ENCODE measurements at regions not wholly inside any gene's neighbourhood (a gene's known extent, or its start where the extent isn't known, plus 50 kb on each side); places are given as distances from the start of the nearest gene placed in this dataset.

GRCh38 chr6:1485678-1486077 is 96.3 kb downstream of the FOXF2 start:
- no peak for DNase-seq

- DNase-seq, result no peak
These were observed 97.0 kb downstream of the FOXF2 start for GRCh38 chr6:1486387-1486786.

- DNase-seq, result no peak
These were observed 97.9 kb downstream of the FOXF2 start for GRCh38 chr6:1487239-1487638.

DNA sequence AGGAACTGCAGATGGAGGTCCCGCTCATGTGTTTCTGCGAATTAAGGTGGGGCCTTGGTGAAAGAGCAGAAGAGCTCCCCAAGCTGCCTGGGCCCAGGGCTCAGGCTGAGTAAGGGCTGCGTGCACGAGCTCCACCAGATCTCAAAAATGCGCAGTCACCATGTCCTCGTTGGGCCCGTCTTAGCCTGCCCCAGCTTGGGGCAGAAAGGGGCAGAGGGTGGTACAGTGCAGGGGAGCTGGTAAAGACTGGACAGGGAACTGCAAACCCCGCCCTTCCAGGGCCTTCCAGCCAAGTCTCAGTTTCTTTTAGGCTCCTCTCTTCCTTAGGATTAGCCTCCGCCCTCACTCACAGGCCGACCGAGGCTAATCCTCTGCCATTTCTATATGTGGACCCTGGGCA is 101.6 kb downstream of the FOXF2 start:
- DNase-seq, result no peak

DNA sequence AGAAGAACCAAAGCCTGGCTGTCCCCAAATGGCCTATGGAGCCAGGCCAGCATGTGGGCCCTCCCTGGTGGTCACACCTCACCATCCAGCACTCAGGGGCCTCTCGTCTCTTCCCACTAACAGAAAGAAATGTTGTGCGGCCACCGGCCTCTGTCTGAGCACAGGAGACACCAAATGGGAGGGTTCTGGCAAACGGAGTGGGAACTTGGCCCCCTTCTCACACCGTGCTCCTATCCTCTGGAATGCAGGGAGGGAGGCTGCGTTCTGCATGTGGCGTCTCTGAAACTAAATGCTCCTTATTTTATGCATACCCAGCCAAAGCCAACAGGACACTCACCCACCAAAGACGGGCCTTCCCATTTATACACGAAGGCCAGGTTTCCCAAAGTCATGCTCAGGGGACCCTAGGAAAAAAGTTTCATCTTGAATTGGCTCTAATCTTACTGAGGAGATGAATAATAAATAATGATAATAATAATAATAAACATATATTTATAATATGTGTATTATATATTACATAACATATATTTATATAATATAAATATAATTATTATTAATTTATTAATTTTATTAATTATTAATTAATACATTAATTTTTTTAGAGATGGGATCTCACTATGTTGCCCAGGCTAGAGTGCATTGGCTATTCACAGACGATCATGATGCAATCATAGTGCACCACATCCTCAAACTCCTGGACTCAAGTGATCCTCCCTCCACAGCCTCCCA is 102.4 kb downstream of the FOXF2 start:
- DNase-seq, result no peak

DNA sequence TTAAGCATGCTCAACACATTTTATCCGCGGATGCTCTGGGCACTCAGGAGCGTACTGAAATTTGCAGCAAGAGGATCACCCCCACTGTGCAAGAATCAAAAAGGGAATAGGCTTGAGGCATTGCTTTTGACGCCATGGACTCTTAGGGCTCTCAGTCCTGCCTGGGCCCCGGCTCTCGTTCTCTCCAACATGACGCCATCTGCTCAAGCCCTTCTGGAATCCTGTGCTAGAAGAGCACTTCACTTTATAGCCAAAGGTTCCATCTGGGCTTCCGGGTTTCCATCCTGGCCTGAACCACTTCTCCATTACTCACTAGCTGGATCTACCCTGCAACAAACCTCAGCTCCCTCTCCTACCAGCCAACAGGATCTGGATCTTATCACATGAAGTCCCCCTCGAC is 105.3 kb downstream of the FOXF2 start:
- peak; percentile 86 to 93 for DNase-seq

GRCh38 chr6:1495344-1495743 is 106.0 kb downstream of the FOXF2 start:
- DNase-seq, result no peak

DNA sequence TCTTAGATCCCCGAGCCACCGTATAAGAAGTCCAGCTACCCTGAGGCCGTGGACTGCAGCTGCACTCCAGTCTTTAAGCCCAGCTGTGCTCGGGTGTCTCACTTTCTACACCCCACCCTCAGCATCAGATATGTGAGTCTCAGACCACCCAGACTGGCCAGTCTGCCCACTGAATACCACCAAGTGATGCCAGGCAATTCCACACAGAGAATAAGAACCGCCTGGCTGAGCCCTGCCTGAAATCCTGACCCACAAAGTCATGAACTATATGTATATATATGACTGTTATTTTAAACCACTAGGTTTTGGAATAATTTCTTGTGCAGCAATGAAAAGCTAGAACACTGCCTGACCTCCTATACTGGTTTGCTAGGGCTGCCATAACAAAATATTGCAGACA is 106.7 kb downstream of the FOXF2 start:
- no peak for DNase-seq

DNA sequence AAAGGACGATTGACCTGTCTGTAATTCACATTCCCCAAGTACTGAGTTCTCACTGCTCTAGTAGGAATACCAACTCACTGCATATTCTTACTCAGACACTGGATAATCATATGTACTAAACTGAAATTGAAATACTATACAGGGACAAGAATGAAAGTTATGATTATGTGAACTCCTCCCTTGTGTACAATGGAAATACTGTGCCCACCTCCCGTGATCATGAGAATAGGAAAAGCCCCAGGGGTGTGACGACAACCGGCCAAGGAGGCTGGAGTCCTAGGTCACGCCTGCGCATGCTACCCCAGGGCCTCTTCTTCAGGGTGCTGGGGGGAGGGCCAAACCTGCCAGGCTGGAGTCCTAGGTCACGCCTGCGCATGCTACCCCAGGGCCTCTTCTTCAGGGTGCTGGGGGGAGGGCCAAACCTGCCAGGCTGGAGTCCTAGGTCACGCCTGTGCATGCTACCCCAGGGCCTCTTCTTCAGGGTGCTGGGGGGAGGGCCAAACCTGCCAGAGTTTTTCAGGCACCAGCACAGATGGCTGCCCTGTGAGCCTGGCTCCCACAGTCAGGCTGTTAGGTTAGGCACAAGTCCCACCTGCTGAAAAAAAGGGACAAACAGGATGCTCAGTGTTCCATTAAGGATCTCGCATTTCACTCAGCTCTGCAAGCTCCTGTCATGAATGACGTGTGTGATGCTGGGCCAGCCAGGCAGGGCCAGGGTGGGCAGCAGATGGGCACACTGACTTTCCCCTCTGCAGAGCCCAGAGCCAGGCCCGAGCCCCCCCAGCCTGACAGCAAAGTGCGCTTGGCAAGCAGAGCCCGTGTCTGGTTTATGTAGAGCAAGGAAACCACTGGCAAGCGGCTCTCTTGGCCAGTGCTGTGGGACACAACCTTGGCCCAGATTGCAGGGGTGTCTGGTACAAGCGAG is 107.7 kb downstream of the FOXF2 start:
- peak; percentile 89 to 97 for DNase-seq

- peak in 1 of 2 experiments; percentile 31 for DNase-seq
These were observed 108.4 kb downstream of the FOXF2 start for GRCh38 chr6:1497761-1498105.

GRCh38 chr6:1498491-1499113 is 109.2 kb downstream of the FOXF2 start:
- DNase-seq, result peak; percentile 38 to 78

DNA sequence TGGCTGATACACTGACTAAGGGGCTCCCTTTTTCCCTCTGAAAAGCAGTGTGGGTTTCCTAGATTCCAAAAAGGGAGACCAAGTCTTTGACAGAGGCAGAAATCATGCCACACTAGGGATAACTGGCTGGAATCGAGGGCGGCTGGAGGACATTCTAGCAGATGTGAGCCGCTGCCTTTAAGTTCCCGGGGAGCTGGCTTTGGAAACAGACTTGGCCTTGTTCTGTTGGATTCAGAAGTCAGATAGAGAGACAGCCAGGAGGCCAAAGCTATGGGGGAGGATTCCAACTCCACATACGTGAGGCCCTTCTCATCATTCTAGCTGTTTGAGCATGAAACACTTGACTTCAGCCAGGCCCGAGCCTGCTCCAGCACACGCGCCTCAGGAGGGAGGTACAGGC is 109.9 kb upstream of the FOXC1 start:
- no peak for DNase-seq

- DNase-seq, result no peak
These were observed 108.8 kb upstream of the FOXC1 start for GRCh38 chr6:1500913-1501312.

DNA sequence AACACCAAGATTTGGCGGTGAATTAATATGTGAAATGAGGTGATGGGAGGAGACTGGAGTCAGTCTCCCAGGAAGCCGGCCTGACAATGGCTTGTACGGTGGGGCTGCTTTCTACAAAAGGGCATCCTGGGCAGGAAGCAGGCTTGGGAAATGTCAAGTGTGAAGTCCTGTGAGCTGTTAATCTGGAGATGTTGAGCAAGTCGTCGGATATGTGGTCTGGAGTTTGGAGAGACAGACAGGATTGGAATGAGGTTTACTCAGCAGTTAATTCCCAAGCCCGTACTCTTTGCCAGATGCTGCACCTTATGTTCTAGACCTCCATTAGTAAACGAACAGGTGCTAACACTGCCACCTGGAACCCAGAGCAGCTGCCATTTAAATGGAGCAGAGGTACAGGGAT is 107.7 kb upstream of the FOXC1 start:
- DNase-seq, result peak; percentile 88 to 92

DNA sequence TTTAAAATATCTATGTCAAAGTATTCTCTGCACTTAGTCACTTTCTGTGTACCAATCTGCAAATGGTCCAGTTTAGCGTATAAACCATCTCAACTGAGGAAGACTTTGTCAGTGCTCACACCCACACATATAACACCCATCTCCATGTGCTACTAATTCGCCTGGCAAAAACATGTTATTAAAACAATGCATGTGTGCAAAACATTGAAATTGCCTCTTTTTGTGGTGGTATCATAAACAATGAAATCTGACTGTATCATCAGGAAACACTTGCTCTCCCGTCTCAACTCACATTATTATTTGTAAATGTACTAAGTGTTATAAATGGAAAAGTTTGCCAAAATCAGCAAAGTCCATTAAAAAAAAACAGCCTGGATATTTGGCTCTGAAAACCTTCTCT is 105.9 kb upstream of the FOXC1 start:
- no peak for DNase-seq

- no peak for DNase-seq
These were observed 105.2 kb upstream of the FOXC1 start for GRCh38 chr6:1504465-1504864.

DNA sequence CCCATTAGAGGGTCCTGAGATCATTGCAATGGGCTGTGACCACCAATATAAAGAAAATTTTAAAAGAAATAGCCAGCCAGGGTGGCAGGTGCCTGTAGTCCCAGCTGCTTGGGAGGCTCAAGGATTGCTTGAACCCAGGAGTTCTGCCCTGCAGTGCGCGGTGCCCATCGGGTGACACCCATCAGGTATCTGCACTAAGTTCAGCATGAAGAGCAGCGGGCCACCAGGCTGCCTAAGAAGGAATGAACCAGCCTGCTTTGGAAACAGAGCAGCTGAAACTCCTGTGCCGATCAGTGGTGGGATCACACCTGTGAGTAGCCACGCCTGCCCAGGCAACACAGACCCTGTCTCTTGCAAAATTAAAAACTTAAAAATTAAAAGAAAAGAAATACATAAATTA is 102.5 kb upstream of the FOXC1 start:
- DNase-seq, result no peak

DNA sequence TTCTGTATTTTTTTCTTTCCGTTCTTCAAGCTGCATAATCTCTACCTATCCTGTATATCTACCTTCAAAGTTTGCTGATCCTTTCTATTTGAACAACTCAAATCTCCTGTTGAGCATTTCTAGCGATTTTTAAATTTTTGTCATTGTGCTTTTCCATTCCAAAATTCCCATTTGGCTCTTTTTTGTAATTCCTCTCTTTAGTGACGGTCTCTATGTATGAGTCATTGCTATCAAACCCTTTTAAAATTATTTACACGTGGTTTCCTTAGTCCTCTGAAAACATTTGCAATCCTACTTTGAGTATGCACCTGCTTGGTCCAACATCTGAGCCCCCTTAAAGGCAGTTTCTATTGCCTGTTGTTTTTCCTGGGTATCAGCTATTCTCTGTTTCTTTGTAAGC is 100.5 kb upstream of the FOXC1 start:
- DNase-seq, result no peak

DNA sequence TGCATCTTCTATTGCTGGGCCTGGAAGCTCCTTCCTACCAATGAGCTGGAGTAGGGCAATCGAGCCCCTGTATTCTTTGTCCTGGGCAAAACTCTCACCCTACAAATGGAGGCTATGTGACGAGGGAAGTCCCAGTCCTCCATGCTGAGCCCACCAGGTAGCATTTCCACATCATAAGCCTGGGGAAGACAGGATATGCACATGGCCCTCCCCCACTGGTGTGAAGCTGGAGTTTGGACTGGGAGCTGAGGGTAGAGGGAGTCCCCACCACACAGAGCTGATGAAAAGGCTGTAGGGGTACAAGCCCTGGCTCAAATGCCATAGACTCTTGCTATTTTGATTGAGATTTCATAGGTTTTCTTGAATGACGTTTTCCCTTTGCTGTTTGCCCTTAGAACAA is 99.5 kb upstream of the FOXC1 start:
- no peak for DNase-seq

GRCh38 chr6:1513215-1513780 is 96.4 kb upstream of the FOXC1 start:
- DNase-seq, result peak in 1 of 2 experiments; percentile 7

DNA sequence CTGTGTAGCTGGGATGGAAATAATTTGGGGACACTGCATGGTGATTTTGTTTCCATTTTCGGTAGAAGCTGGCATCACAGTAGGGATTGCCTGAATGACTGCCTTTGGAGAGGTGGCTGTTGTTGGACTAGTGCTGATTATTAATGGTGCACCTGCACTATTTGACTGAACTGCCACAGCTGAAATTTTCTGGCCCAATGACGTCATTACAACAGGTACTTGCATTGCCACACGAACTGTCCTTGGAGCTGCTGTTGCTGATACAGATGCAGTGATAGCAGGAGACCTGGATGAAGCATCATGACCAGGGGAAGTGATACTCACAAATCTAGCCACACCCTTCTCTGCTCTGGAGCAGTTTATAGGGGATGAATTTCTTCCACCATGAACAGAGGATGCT is 95.6 kb upstream of the FOXC1 start:
- no peak for DNase-seq

- DNase-seq, result no peak
These were observed 94.4 kb upstream of the FOXC1 start for GRCh38 chr6:1515280-1515679.

DNA sequence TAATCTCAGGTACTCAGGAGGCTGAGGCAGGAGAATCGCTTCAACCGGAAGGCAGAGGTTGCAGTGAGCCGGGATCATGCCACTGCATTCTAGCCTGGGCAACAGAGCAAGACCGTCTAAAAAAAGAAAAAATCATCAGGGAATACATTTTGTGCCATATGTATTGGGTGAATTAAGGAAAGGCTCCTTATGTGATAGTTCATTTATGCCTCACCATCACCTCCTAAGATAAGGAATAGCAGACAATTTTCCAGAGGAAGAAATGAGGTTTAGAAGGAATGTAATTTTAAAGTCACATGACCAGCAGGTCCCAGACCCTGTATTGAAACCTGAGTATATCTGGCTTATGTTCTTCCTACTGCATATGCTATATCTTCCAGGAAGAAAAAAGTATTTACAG is 93.9 kb upstream of the FOXC1 start:
- no peak for DNase-seq
